ENCODE measurements at regions not wholly inside any gene's neighbourhood (a gene's known extent, or its start where the extent isn't known, plus 50 kb on each side); places are given as distances from the start of the nearest gene placed in this dataset.

DNA sequence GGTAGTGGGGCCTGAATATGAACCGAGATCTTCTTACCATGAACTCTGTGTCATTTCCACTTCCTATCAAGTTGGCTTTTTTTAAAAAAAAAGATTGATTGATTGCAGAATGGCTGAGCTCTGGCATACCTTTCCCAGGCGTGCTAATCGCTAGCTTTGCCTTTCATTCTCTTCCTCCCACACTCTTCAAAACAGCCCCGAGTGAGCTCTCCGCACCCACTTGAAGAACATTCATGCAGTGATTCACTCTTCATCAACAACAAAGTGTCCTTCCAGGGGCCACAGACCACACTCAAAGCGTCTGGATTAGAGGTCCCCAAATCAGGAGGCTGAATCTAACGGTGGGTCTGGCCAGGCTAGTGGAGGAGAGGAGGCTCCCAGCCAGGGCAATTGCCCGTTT, 96.3 kb upstream of the GALNT2 start:
- no peak overlapping the region for H3K4me3 ChIP-seq (ENCODE audit: low read depth, low read length)
- DNase-seq (ENCODE audit: low read depth), result no peak
- TF ChIP-seq, protein P1, sequence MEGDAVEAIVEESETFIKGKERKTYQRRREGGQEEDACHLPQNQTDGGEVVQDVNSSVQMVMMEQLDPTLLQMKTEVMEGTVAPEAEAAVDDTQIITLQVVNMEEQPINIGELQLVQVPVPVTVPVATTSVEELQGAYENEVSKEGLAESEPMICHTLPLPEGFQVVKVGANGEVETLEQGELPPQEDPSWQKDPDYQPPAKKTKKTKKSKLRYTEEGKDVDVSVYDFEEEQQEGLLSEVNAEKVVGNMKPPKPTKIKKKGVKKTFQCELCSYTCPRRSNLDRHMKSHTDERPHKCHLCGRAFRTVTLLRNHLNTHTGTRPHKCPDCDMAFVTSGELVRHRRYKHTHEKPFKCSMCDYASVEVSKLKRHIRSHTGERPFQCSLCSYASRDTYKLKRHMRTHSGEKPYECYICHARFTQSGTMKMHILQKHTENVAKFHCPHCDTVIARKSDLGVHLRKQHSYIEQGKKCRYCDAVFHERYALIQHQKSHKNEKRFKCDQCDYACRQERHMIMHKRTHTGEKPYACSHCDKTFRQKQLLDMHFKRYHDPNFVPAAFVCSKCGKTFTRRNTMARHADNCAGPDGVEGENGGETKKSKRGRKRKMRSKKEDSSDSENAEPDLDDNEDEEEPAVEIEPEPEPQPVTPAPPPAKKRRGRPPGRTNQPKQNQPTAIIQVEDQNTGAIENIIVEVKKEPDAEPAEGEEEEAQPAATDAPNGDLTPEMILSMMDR (IDR thresholded peaks at IDR 0.05; ENCODE audit: insufficient read depth, low read length), result no peak

DNA sequence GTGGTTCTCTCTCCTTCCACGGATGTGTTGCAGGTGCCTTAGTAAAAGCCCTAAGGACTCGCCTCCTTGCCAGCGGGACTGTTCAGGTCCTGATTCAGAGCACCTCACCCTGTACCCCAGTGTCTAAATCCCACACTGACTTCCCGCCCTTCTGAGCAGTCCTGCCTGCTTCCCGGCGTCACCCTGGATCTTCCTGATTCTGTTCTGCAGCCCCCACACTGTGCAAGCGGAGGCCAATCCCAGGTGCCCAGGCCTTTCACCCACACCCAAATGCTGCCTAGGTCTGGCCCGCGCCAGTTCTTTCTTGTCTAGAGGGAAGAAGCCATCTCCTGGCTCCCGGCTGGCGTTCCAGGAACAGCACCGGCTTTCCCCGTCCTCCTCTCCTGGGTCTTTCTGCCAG, 95.9 kb upstream of the GALNT2 start:
- TF ChIP-seq, protein P1 (IDR thresholded peaks at IDR 0.05; ENCODE audit: insufficient read depth, low read length), result no peak
- no peak for DNase-seq (ENCODE audit: low read depth)
- no peak overlapping the region for H3K4me3 ChIP-seq (ENCODE audit: low read depth, low read length)

DNA sequence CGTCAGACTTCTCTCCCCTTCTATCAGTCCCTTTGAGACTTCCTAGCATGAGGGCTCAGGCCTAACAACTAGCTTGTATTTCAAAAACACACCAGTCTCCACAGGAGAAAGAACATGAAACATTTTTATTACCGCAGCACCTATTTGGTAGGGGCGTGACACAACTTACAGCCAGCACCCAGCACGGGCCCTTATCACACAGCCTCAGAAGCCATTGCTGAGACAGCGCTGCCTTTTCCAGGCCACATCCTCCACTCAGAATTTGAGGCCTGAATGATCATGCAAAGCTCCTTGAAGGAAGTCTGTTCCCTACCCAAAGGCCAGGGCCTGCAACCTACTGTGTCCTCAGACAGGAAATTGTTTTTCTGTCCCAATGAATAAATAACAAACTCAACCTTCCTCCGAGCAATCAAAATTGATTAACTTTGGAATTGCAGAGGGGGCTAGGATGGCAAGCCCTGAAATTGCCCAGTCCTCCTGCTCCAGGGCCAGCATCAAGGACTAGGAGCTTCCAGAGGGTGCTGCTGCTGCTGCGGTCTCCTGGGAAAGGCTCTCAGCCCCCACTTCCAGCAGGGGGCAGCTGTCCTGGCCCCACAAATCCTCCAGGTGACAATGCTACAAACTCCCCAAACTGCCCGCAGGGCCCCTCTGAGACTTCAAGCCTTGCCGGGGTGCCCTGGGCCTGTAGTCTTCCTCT, 94.3 kb upstream of the GALNT2 start:
- H3K4me3 ChIP-seq (ENCODE audit: low read depth, low read length), result no peak overlapping the region
- DNase-seq (ENCODE audit: low read depth), result no peak
- TF ChIP-seq, protein P1 (IDR thresholded peaks at IDR 0.05; ENCODE audit: insufficient read depth, low read length), result no peak

DNA sequence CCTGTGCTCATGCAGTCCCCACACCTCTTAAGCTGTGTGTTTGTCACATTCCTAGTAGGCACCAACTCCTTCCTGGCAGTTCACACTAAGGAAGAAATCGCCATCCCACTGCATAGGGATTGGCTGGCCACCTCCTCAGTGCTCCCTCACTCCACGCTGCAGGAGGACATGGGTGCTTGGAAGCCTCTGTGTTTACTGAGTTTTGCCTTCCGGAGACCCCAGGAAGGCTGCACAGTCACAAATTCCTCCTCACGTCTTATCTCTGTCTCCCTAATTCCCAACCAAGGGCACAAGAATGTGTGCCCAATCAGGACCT, 93.8 kb upstream of the GALNT2 start:
- no peak overlapping the region for H3K4me3 ChIP-seq (ENCODE audit: low read depth, low read length)
- DNase-seq (ENCODE audit: low read depth), result no peak
- TF ChIP-seq, protein P1 (IDR thresholded peaks at IDR 0.05; ENCODE audit: insufficient read depth, low read length), result no peak

DNA sequence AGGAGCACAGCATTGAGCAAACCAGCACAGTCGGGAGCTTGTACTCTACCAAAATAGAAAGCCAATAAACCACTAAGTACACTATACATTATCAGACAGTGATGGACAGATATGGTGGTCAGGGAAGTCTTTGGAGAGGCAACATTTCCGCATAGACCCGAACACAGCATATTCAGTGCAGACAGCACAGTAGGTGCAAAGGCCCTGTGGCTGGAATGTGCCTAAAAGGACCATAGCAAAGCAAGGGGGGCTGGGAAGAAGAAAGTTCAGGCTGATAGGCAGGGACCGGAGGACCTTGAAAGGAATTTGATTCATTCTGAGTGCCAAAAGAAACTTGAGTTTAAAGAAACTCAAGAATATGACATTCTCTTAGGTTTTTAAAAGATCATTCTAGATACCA, 92.0 kb upstream of the GALNT2 start:
- TF ChIP-seq, protein P1 (IDR thresholded peaks at IDR 0.05; ENCODE audit: insufficient read depth, low read length), result no peak
- no peak overlapping the region for H3K4me3 ChIP-seq (ENCODE audit: low read depth, low read length)
- no peak for DNase-seq (ENCODE audit: low read depth)

DNA sequence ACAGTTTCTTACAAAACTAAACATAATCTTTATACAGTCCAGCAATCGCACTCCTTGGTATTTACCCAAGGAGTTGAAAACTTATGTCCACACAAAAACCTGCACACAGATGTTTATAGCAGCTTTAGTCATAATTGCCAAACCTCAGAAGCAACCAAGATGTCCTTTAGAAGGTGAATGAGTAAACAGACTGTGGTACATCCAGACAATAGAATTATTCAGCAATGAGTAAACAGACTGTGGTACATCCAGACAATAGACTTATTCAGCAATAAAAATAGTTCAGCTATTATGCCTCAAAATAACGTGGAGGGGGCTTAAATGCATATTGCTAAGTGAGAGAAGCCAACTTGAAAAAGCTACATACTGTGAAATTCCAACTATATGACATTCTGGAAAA, 87.0 kb upstream of the GALNT2 start:
- DNase-seq (ENCODE audit: low read depth), result no peak
- TF ChIP-seq, protein P1 (IDR thresholded peaks at IDR 0.05; ENCODE audit: insufficient read depth, low read length), result no peak

DNA sequence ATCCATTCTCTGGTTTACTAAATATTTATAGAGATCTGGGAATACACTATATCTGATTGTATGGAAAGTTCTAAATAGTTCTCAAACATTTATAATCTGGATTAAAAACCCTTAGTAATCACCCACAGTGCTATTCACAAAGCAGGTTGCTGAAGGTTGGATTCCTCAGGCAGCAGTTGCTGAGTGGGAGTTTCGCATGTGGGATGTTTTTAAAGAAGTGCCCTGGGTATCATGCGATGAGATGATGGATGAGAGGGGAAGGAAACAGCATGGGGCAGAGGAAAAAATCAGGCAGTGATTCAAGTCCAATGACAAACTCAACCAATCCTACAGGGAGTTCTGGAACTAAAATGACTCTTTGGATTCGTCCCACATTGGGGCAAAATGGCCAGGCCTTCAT, 85.3 kb upstream of the GALNT2 start:
- no peak for DNase-seq (ENCODE audit: low read depth)
- TF ChIP-seq, protein P1 (IDR thresholded peaks at IDR 0.05; ENCODE audit: insufficient read depth, low read length), result no peak
- H3K4me3 ChIP-seq (ENCODE audit: low read depth, low read length), result no peak overlapping the region

More for the DNA sequence above, 87.0 kb upstream of the GALNT2 start:
- H3K4me3 ChIP-seq (ENCODE audit: low read depth, low read length), result no peak overlapping the region
